Mucosa of descending colon (tissue), 3 donors: ENCODE measurements at regions not wholly inside any gene's neighbourhood (a gene's known extent, or its start where the extent isn't known, plus 50 kb on each side); places are given as distances from the start of the nearest gene placed in this dataset.
"Not testable (repeated sequence)": the region's sequence is repeated elsewhere in the genome, so short reads cannot be mapped to it uniquely, and the experiment has no call there.

Experiments
- ATAC-seq: fragments of 200-7000 bp; cut with Tn5 transposase; one replicate; pipeline ENCODE4 v1.9.1; 2020; ENCODE audit warnings: mild to moderate bottlenecking, moderate library complexity
- DNase-seq, 3 donors: peaks; one replicate each; pipeline ENCODE4 v3.0.0-alpha.2; 2020
- H3K36me3 ChIP-seq: fragments of 200-600 bp; one replicate; pipeline ENCODE4 v1.8.0; 2021; ENCODE audit warnings: low read depth, mild to moderate bottlenecking
- H3K4me1 ChIP-seq: fragments of 200-600 bp; one replicate; pipeline ENCODE4 v1.8.0; 2021; ENCODE audit warnings: low read depth, mild to moderate bottlenecking
- H3K4me3 ChIP-seq: fragments of 200-600 bp; one replicate; pipeline ENCODE4 v1.8.0; 2021; ENCODE audit warnings: mild to moderate bottlenecking
- H3K9me3 ChIP-seq: fragments of 200-600 bp; one replicate; pipeline ENCODE4 v1.8.0; 2021; ENCODE audit warnings: mild to moderate bottlenecking
- CTCF ChIP-seq: fragments of 200-600 bp; IDR thresholded peaks from one replicate; pipeline ENCODE4 v1.8.0; 2022; ENCODE audit warnings: antibody characterized with exemption, mild to moderate bottlenecking
- intact Hi-C, 2 donors: fragments of 100-400 bp; cut with DNase I in 1 of 2; cut with micrococcal nuclease in 1 of 2; formaldehyde crosslinking; loops; one replicate each; pipeline versions ENCODE4 v1.11.0 to v1.11.1; 2022; cut with DNase I, micrococcal nuclease
- donor health status: DM: no; HTN: no; CAD: no; lungs with moderate emphysema.
- donor health status: DM: no; HTN: no; CAD: no.
- donor health status: DM: no; HTN: yes; CAD: no.

- TF ChIP-seq CTCF = no peak
These were observed 122.2 kb upstream of the SALL4 start for GRCh38 chr20:51924509-51924908.

GRCh38 chr20:51923633-51924032 lies 121.3 kb upstream of the SALL4 start:
- no peaks in the 10 kb centered on the region for H3K4me1 ChIP-seq
- DNase-seq = no peak
- TF ChIP-seq CTCF = no peak
- H3K4me3 ChIP-seq = no peak overlapping the region
- H3K9me3 ChIP-seq = no peaks in the 10 kb centered on the region
- intact Hi-C loops = no loop called here
- no peaks in the 10 kb centered on the region for H3K36me3 ChIP-seq
- no peak for ATAC-seq

More at GRCh38 chr20:51924509-51924908, 122.2 kb upstream of the SALL4 start:
- ATAC-seq = no peak
- Histone ChIP-seq H3K36me3 (no peaks in the 10 kb centered on the region), H3K4me3 (no peak overlapping the region), H3K9me3 (no peaks in the 10 kb centered on the region), H3K4me1 (no peaks in the 10 kb centered on the region)
- no peak for DNase-seq
- intact Hi-C loops = no loop called here

GRCh38 chr20:51922812-51923211 lies 120.5 kb upstream of the SALL4 start:
- intact Hi-C loops = not testable (repeated sequence)

GRCh38 chr20:51918561-51918960 lies 116.2 kb upstream of the SALL4 start:
- Histone ChIP-seq H3K9me3 (no peaks in the 10 kb centered on the region), H3K4me3 (no peak overlapping the region), H3K36me3 (no peaks in the 10 kb centered on the region), H3K4me1 (no peaks in the 10 kb centered on the region)
- intact Hi-C loops = no loop called here
- ATAC-seq = no peak
- no peak for TF ChIP-seq CTCF
- no peak for DNase-seq

More at GRCh38 chr20:51922812-51923211, 120.5 kb upstream of the SALL4 start:
- not testable (repeated sequence) for ATAC-seq, H3K9me3 ChIP-seq, H3K36me3 ChIP-seq, H3K4me1 ChIP-seq, H3K4me3 ChIP-seq, DNase-seq

- intact Hi-C loops = no loop called here
- H3K4me3 ChIP-seq = no peak overlapping the region
- ATAC-seq = no peak
- TF ChIP-seq CTCF = no peak
- DNase-seq = no peak
- H3K4me1 ChIP-seq = no peaks in the 10 kb centered on the region
- H3K36me3 ChIP-seq = no peaks in the 10 kb centered on the region
- H3K9me3 ChIP-seq = no peaks in the 10 kb centered on the region
These were observed 115.7 kb upstream of the SALL4 start for GRCh38 chr20:51917886-51918535.

GRCh38 chr20:51916244-51916643 lies 113.9 kb upstream of the SALL4 start:
- H3K9me3 ChIP-seq = no peaks in the 10 kb centered on the region
- DNase-seq (no peak), ATAC-seq (no peak)
- no peak overlapping the region for H3K4me3 ChIP-seq
- TF ChIP-seq CTCF = no peak
- intact Hi-C loops = no loop called here
- H3K36me3 ChIP-seq = no peaks in the 10 kb centered on the region
- H3K4me1 ChIP-seq = no peaks in the 10 kb centered on the region
